ENCODE measurements at regions not wholly inside any gene's neighbourhood (a gene's known extent, or its start where the extent isn't known, plus 50 kb on each side); places are given as distances from the start of the nearest gene placed in this dataset.

- Histone ChIP-seq H3K18ac (ENCODE audit: insufficient read length, low read depth, low read length) (no peak overlapping the region), H3K23me2 (ENCODE audit: insufficient read length, low read depth, low read length, poor library complexity, severe bottlenecking) (no peaks in the 10 kb centered on the region), H2BK5ac (ENCODE audit: insufficient read length, low read length) (no peak overlapping the region), H2AFZ (ENCODE audit: low read length) (no peak overlapping the region), H2BK20ac (ENCODE audit: low read depth, low read length, poor library complexity, severe bottlenecking) (no peak overlapping the region), H3K4me2 (ENCODE audit: insufficient read depth, insufficient read length, low read length) (no peak overlapping the region), H4K5ac (ENCODE audit: insufficient read length, low read depth, low read length) (no peak overlapping the region), H2BK15ac (ENCODE audit: low read depth, low read length) (no peak overlapping the region), H3K23ac (ENCODE audit: insufficient read length, low read depth, low read length) (no peak overlapping the region), H3K4me1 (ENCODE audit: insufficient read depth, low read length) (no peaks in the 10 kb centered on the region), H3K4ac (ENCODE audit: low read depth, low read length) (no peak overlapping the region), H2BK12ac (ENCODE audit: insufficient read length, low read depth, low read length) (no peak overlapping the region), H3K9ac (ENCODE audit: extremely low read depth, insufficient read length, low read length) (no peak overlapping the region), H3K14ac (ENCODE audit: insufficient read depth, low read length) (no peak overlapping the region), H4K91ac (ENCODE audit: insufficient read length, low read depth, low read length) (no peak overlapping the region), H4K8ac (replicated peaks; ENCODE audit: insufficient read length, low read depth, low read length) (no peak overlapping the region), H3K27me3 (ENCODE audit: insufficient read depth, low read length) (no peaks in the 10 kb centered on the region), H2BK120ac (ENCODE audit: low read depth, low read length, poor library complexity, severe bottlenecking) (no peak overlapping the region), H2AK5ac (ENCODE audit: insufficient read length, low read length) (no peak overlapping the region), H3K79me1 (ENCODE audit: insufficient read depth, low read depth, low read length, poor library complexity, severe bottlenecking) (no peaks in the 10 kb centered on the region), H3K27ac (ENCODE audit: insufficient read length, low read depth, low read length) (no peak overlapping the region), H3K79me2 (ENCODE audit: insufficient read depth, low read length) (no peaks in the 10 kb centered on the region), H3K56ac (ENCODE audit: insufficient read length, low read depth, low read length) (no peak overlapping the region), H3K9me3 (ENCODE audit: control insufficient read depth, low read depth, low read length) (no peaks in the 10 kb centered on the region), H3T11ph (ENCODE audit: low read length) (no peak overlapping the region), H4K20me1 (ENCODE audit: control insufficient read depth, insufficient read depth, insufficient read length) (no peaks in the 10 kb centered on the region)
- H3K27ac Mint-ChIP-seq = no peak overlapping the region
- no peak for DNase-seq
- H3K36me3 Mint-ChIP-seq (ENCODE audit: insufficient read depth in 1 of 3, low read depth in 3 of 3) = peaks cover 13 to 15% (median 13%) of the 10 kb centered on the region in 3 experiments
- TF ChIP-seq CTCF (conservative IDR thresholded peaks at IDR 0.05) = no peak
- WGBS (ENCODE audit: extremely low coverage, insufficient read length, low lambda C conversion rate) = no CpG with 5 or more reads among the region's 2 CpGs
- H3K4me1 Mint-ChIP-seq = peaks cover 23 to 24% of the 10 kb centered on the region in 2 experiments
- H3K4me3 Mint-ChIP-seq = no peak overlapping the region
- H3K27me3 Mint-ChIP-seq (ENCODE audit: low read depth) = peaks cover 8% of the 10 kb centered on the region
- peaks cover 19 to 23% of the 10 kb centered on the region in 2 experiments for H3K9me3 Mint-ChIP-seq
Measured at GRCh38 chr14:71751264-71751663, 181.0 kb upstream of the RGS6 start.
